K562 (cell line): ENCODE measurements at regions not wholly inside any gene's neighbourhood (a gene's known extent, or its start where the extent isn't known, plus 50 kb on each side); places are given as distances from the start of the nearest gene placed in this dataset.

ENCODE experiments used
- ATAC-seq: fragments of 200-7000 bp; cut with Tn5 transposase; 3 replicates; pipeline ENCODE4 v1.9.1; 2020; ENCODE audit warnings: moderate library complexity
- BruUV-seq: library from RNA; stranded (reverse); fragments of 400-500 nt; replicated peaks from 2 replicates; lab custom pipeline; 2021; lab: Mats Ljungman, UMichigan
- CTCF ChIA-PET: fragments of 300-600 bp; formaldehyde crosslinking; extraction: SDS; loops from one replicate; lab custom pipeline; 2021; ENCODE audit warnings: low intra/inter-chr PET ratio; lab: Yijun Ruan, JAX
- POLR2A ChIA-PET: fragments of 300-600, 350-650 bp; sonication (Branson Sonifier 250); formaldehyde crosslinking; extraction: SDS; loops from one replicate; lab custom pipeline; 2021; ENCODE audit warnings: antibody characterized with exemption, inconsistent platforms; lab: Yijun Ruan, JAX
- DNase-seq, 4 experiments: peaks; one replicate each; pipeline versions ENCODE4 v3.0.0 to v3.0.0-alpha.2; 2011 to 2018; ENCODE audit warnings: low spot score in 3 of 4, mixed read lengths in 3 of 4; ENCODE audit errors: extremely low read depth in 1 of 4
- FAIRE-seq: peaks from 2 replicates; lab custom pipeline; 2011; peaks lifted over from hg19 to GRCh38; lab: Jason Lieb, UNC
- H2AFZ ChIP-seq: 2 replicates; pipeline ENCODE4 v1.6.0; 2011; ENCODE audit warnings: low read depth, low read length, control low read depth, inconsistent platforms
- H3K27ac ChIP-seq: fragments of 200-600 bp; 3 replicates; pipeline ENCODE4 v1.8.0; 2011; ENCODE audit warnings: low read depth, mild to moderate bottlenecking, control low read depth, inconsistent platforms, low read length, moderate library complexity, mixed read lengths; ENCODE audit errors: extremely low read depth
- H3K27me3 ChIP-seq, 2 experiments: fragments of 300-600 bp in 1 of 2; 2 replicates in 1 of 2; 3 replicates in 1 of 2; pipeline versions ENCODE4 v1.6.0 to v1.8.0; 2011; ENCODE audit warnings: inconsistent platforms in 2 of 2, low read length in 2 of 2, mild to moderate bottlenecking in 1 of 2, mixed read lengths in 1 of 2, moderate library complexity in 1 of 2; ENCODE audit not compliant: control insufficient read depth in 2 of 2, insufficient read depth in 2 of 2
- H3K36me3 ChIP-seq: fragments of 300-600 bp; 3 replicates; pipeline ENCODE4 v1.8.0; 2011; ENCODE audit warnings: mild to moderate bottlenecking, low read length, inconsistent platforms; ENCODE audit not compliant: control insufficient read depth, insufficient read depth
- H3K4me1 ChIP-seq, 2 experiments: fragments of 200-600 bp in 1 of 2; replicated peaks in 1 of 2; 2 replicates in 1 of 2; 3 replicates in 1 of 2; pipeline versions ENCODE4 v1.5.1 to v1.8.0; 2011; ENCODE audit warnings: inconsistent platforms in 2 of 2, low read length in 2 of 2, mild to moderate bottlenecking in 1 of 2, mixed read lengths in 1 of 2, moderate library complexity in 1 of 2; ENCODE audit not compliant: control insufficient read depth in 2 of 2, insufficient read depth in 2 of 2
- H3K4me2 ChIP-seq: 2 replicates; pipeline ENCODE4 v1.6.1; 2011; ENCODE audit warnings: low read length, control low read depth, inconsistent platforms, mixed read lengths; ENCODE audit not compliant: insufficient read depth
- H3K4me3 ChIP-seq: fragments of 200-600 bp; sonication (generic), shearing (Covaris generic); 2 replicates; pipeline ENCODE4 v1.5.1; 2016; ENCODE audit warnings: control low read depth, inconsistent platforms
- H3K79me2 ChIP-seq: fragments of 200-600 bp; 3 replicates; pipeline ENCODE4 v1.8.0; 2011; ENCODE audit warnings: low read length, inconsistent platforms; ENCODE audit not compliant: control insufficient read depth, insufficient read depth
- H3K9ac ChIP-seq, 2 experiments: 2 replicates each; pipeline versions ENCODE4 v1.6.0 to v1.6.1; 2011; ENCODE audit warnings: low read depth in 2 of 2, low read length in 2 of 2, control low read depth in 1 of 2, inconsistent platforms in 1 of 2, mild to moderate bottlenecking in 1 of 2, mixed read lengths in 1 of 2; ENCODE audit not compliant: insufficient read depth in 1 of 2
- H3K9me1 ChIP-seq: one replicate; pipeline ENCODE4 v1.6.0; 2011; ENCODE audit warnings: inconsistent platforms, mild to moderate bottlenecking, low read length, moderate library complexity; ENCODE audit not compliant: control insufficient read depth, insufficient read depth
- H3K9me3 ChIP-seq: replicated peaks from 2 replicates; pipeline ENCODE4 v1.5.1; 2011; ENCODE audit warnings: low read depth, low read length, inconsistent platforms; ENCODE audit not compliant: control insufficient read depth, insufficient read depth
- H4K20me1 ChIP-seq: replicated peaks from 2 replicates; pipeline ENCODE4 v1.6.1; 2011; ENCODE audit warnings: low read length, inconsistent platforms, mixed read lengths; ENCODE audit not compliant: control insufficient read depth, insufficient read depth
- CEBPB ChIP-seq: fragments of 450-650 bp; IDR thresholded peaks from 2 replicates; pipeline ENCODE4 v1.6.1; 2016; ENCODE audit warnings: missing genetic modification characterization, missing compliant biosample characterization
- ILF3 ChIP-seq: fragments of 450-650 bp; IDR thresholded peaks from 2 replicates; pipeline ENCODE4 v1.6.1; 2018; ENCODE audit warnings: antibody characterized with exemption, mild to moderate bottlenecking, moderate library complexity, borderline replicate concordance
- PHB2 ChIP-seq: fragments of 450-650 bp; IDR thresholded peaks from 2 replicates; pipeline ENCODE4 v1.6.1; 2017; ENCODE audit warnings: low read depth
- ZBTB8A ChIP-seq: fragments of 450-650 bp; IDR thresholded peaks from 2 replicates; pipeline ENCODE4 v1.6.1; 2018; ENCODE audit warnings: mild to moderate bottlenecking, moderate library complexity; ENCODE audit not compliant: partially characterized antibody
- WGBS: fragments of 100-300 bp; shearing (Covaris generic); methylation state at CpG from one replicate; pipeline ENCODE4 v1.1.6; 2016; ENCODE audit warnings: low coverage, mixed read lengths; ENCODE audit not compliant: insufficient coverage; ENCODE audit errors: missing lambda C conversion rate; 5-methylcytosine and 5-hydroxymethylcytosine counted together
- in situ Hi-C: fragments of 300-500 bp; cut with MboI; formaldehyde crosslinking; loops from 4 replicates; pipeline ENCODE4 v1.15.0; 2018; ENCODE audit warnings: inconsistent platforms, mixed read lengths
- intact Hi-C: fragments of 100-400 bp; cut with micrococcal nuclease; formaldehyde crosslinking; loops from 2 replicates; pipeline ENCODE4 v1.14.2; 2022
- TF ChIP-seq, protein P1 (sequence below): sonication (generic); formaldehyde crosslinking; IDR thresholded peaks from 2 replicates; pipeline ENCODE4 v1.8.1; 2023; ENCODE audit warnings: missing genetic modification reagents, mild to moderate bottlenecking, borderline replicate concordance

- POLR2A ChIA-PET, result interaction anchor here (0.7 kb wide), 1 partner anchor 69 kb away, joined by 3 read pairs; no protein-coding TSS in a partner anchor
- no peaks in the 10 kb centered on the region for H3K36me3 ChIP-seq
- WGBS, result 3% methylated on average over 3 of the region's 3 CpGs
- FAIRE-seq (no peak), DNase-seq (no peak)
- H3K4me1 ChIP-seq, result no peaks in the 10 kb centered on the region
- intact Hi-C loops, result no loop called here
- no peak overlapping the region for H2AFZ ChIP-seq
- no peak for TF ChIP-seq ILF3
- TF ChIP-seq, all 486 proteins: peak for 0
- in situ Hi-C loops, result no loop called here
- Histone ChIP-seq H3K9me1 (no peaks in the 10 kb centered on the region), H3K9me3 (no peaks in the 10 kb centered on the region), H4K20me1 (no peaks in the 10 kb centered on the region), H3K79me2 (no peaks in the 10 kb centered on the region), H3K4me3 (no peak overlapping the region), H3K9ac (no peak overlapping the region), H3K27ac (no peak overlapping the region), H3K4me2 (no peak overlapping the region), H3K27me3 (no peaks in the 10 kb centered on the region)
- CTCF ChIA-PET, result no interaction called here
- no TSS peak for BruUV-seq
- ATAC-seq, result no peak
Observed at GRCh38 chr10:65762311-65762710, 1163.5 kb upstream of the LRRTM3 start.

DNA sequence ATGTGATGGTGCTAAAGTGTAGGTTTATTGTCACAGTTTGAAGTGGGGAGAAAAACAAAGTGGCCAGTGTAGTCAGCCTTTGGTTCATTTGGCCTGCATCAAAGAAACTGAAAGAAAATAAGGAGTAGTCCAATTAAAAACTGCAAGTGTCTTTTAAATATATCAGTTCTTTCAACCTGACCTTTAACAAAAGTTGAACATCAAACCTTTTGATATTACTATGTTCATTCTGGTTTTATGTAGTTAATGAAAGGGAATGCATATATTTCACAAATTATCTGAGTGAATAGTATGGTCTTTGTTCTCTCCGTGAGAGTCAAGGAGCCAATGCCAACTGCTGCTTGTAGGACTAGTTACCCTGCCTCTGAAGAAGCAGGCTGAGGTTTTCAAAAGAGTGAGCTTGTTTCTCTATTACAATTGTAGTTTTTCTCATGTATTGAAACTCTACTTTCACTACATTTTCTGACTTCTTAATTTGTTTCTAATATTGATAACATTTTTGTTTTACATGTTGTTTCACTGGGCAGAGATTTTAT is 1160.8 kb upstream of the LRRTM3 start:
- in situ Hi-C loops, result no loop called here
- no peak overlapping the region for H3K9ac ChIP-seq

More for the DNA sequence above, 1160.8 kb upstream of the LRRTM3 start:
- H3K36me3 ChIP-seq, result no peaks in the 10 kb centered on the region
- no peak overlapping the region for H3K27ac ChIP-seq
- no peaks in the 10 kb centered on the region for H4K20me1 ChIP-seq
- intact Hi-C loops, result no loop called here
- no peaks in the 10 kb centered on the region; the same call in 1 of the 2 replicates for H3K9me3 ChIP-seq
- no peak for FAIRE-seq
- TF ChIP-seq, protein P1, sequence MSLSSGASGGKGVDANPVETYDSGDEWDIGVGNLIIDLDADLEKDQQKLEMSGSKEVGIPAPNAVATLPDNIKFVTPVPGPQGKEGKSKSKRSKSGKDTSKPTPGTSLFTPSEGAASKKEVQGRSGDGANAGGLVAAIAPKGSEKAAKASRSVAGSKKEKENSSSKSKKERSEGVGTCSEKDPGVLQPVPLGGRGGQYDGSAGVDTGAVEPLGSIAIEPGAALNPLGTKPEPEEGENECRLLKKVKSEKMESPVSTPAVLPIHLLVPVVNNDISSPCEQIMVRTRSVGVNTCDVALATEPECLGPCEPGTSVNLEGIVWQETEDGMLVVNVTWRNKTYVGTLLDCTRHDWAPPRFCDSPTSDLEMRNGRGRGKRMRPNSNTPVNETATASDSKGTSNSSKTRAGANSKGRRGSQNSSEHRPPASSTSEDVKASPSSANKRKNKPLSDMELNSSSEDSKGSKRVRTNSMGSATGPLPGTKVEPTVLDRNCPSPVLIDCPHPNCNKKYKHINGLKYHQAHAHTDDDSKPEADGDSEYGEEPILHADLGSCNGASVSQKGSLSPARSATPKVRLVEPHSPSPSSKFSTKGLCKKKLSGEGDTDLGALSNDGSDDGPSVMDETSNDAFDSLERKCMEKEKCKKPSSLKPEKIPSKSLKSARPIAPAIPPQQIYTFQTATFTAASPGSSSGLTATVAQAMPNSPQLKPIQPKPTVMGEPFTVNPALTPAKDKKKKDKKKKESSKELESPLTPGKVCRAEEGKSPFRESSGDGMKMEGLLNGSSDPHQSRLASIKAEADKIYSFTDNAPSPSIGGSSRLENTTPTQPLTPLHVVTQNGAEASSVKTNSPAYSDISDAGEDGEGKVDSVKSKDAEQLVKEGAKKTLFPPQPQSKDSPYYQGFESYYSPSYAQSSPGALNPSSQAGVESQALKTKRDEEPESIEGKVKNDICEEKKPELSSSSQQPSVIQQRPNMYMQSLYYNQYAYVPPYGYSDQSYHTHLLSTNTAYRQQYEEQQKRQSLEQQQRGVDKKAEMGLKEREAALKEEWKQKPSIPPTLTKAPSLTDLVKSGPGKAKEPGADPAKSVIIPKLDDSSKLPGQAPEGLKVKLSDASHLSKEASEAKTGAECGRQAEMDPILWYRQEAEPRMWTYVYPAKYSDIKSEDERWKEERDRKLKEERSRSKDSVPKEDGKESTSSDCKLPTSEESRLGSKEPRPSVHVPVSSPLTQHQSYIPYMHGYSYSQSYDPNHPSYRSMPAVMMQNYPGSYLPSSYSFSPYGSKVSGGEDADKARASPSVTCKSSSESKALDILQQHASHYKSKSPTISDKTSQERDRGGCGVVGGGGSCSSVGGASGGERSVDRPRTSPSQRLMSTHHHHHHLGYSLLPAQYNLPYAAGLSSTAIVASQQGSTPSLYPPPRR (CRISPR knock-in tag), result no peak
- TF ChIP-seq ZBTB8A, result no peak
- no peak for TF ChIP-seq CEBPB (tag)
- TF ChIP-seq PHB2, result no peak
- ChIA-PET CTCF (no interaction called here), POLR2A (no interaction called here)
- H3K4me3 ChIP-seq, result no peak overlapping the region
- no peak for ATAC-seq
- WGBS, result 0% methylated on average over 1 of the region's 1 CpG
- H3K4me2 ChIP-seq, result no peak overlapping the region
- no peak for DNase-seq
- no peaks in the 10 kb centered on the region for H3K79me2 ChIP-seq
- no peaks in the 10 kb centered on the region for H3K9me1 ChIP-seq
- no TSS peak for BruUV-seq
- no peaks in the 10 kb centered on the region for H3K4me1 ChIP-seq
- no peaks in the 10 kb centered on the region for H3K27me3 ChIP-seq
- H2AFZ ChIP-seq, result no peak overlapping the region
